COR-L47 (cell line): ENCODE measurements at regions not wholly inside any gene's neighbourhood (a gene's known extent, or its start where the extent isn't known, plus 50 kb on each side); places are given as distances from the start of the nearest gene placed in this dataset.

Experiments
- DNase-seq: peaks from one replicate; lab custom pipeline; 2025; lab: John Stamatoyannopoulos, UW

- DNase-seq = no peak
Measured at GRCh38 chr5:125205601-125206225, 459.3 kb upstream of the ZNF608 start.

GRCh38 chr5:125207856-125208255, 461.4 kb upstream of the ZNF608 start:
- no peak for DNase-seq

GRCh38 chr5:125209650-125210049, 463.2 kb upstream of the ZNF608 start:
- DNase-seq = no peak

- DNase-seq = no peak
Measured at GRCh38 chr5:125210242-125210947, 464.0 kb upstream of the ZNF608 start.

- DNase-seq = no peak
Measured at GRCh38 chr5:125214080-125214479, 467.6 kb upstream of the ZNF608 start.

- no peak for DNase-seq
Measured at GRCh38 chr5:125215593-125215992, 469.2 kb upstream of the ZNF608 start.

GRCh38 chr5:125219710-125220109, 473.3 kb upstream of the ZNF608 start:
- no peak for DNase-seq

- DNase-seq = no peak
Measured at GRCh38 chr5:125220284-125220683, 473.8 kb upstream of the ZNF608 start.

GRCh38 chr5:125222597-125223240, 476.3 kb upstream of the ZNF608 start:
- DNase-seq = no peak

- no peak for DNase-seq
Measured at GRCh38 chr5:125225424-125225823, 479.0 kb upstream of the ZNF608 start.

GRCh38 chr5:125226825-125227224, 480.4 kb upstream of the ZNF608 start:
- DNase-seq = no peak

- DNase-seq = no peak
Measured at GRCh38 chr5:125227333-125228095, 481.1 kb upstream of the ZNF608 start.

GRCh38 chr5:125228363-125229070, 482.1 kb upstream of the ZNF608 start:
- DNase-seq = no peak

- no peak for DNase-seq
Measured at GRCh38 chr5:125229556-125229955, 483.1 kb upstream of the ZNF608 start.

- DNase-seq = no peak
Measured at GRCh38 chr5:125232779-125233230, 486.4 kb upstream of the ZNF608 start.

GRCh38 chr5:125233944-125234343, 487.5 kb upstream of the ZNF608 start:
- DNase-seq = no peak

GRCh38 chr5:125236007-125236406, 489.6 kb upstream of the ZNF608 start:
- DNase-seq = no peak

GRCh38 chr5:125236981-125237380, 490.5 kb upstream of the ZNF608 start:
- DNase-seq = no peak

GRCh38 chr5:125244531-125244930, 498.1 kb upstream of the ZNF608 start:
- no peak for DNase-seq

- no peak for DNase-seq
Measured at GRCh38 chr5:125245216-125245615, 498.8 kb upstream of the ZNF608 start.

- no peak for DNase-seq
Measured at GRCh38 chr5:125249400-125249799, 503.0 kb upstream of the ZNF608 start.

- no peak for DNase-seq
Measured at GRCh38 chr5:125251703-125252102, 505.3 kb upstream of the ZNF608 start.
